ENCODE measurements at regions not wholly inside any gene's neighbourhood (a gene's known extent, or its start where the extent isn't known, plus 50 kb on each side); places are given as distances from the start of the nearest gene placed in this dataset.

DNA sequence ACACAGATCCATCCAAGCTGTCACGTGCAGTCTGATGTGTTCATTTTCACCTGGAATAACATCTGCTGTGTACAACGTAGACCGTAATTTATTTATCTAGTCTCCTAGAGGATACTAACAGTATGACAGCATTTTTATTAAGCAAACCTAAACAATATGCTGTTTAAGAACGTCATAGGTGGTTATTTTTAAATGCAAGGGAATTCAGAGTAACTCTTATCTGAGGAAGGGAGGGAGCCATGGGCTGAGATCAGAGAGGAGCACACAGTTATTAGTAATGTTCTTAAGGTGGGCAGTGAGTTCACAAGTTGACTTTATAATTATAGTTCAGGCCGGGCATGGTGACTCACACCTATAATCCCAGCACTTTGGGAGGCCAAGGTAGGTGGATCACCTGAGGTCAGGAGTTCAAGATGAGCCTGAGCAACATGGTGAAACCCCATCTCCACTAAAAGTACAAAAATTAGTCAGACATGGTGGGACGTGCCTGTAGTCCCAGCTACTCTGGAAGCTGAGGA is 193.6 kb downstream of the UACA start:
- no peak for TF ChIP-seq CTCF (IDR thresholded peaks at IDR 0.05; ENCODE audit: poor library complexity, severe bottlenecking)
- TF ChIP-seq REST (IDR thresholded peaks at IDR 0.05; ENCODE audit: borderline replicate concordance) = no peak
- TF ChIP-seq POLR2AphosphoS5 (IDR thresholded peaks at IDR 0.05) = no peak
- no peak for TF ChIP-seq EP300 (conservative IDR thresholded peaks at IDR 0.05; ENCODE audit: poor library complexity, severe bottlenecking)
- no peak for TF ChIP-seq TAF1 (IDR thresholded peaks at IDR 0.05; ENCODE audit: low read depth)
- no peak for TF ChIP-seq EZH2 (IDR thresholded peaks at IDR 0.05; ENCODE audit: borderline replicate concordance, insufficient read depth, low read length, poor library complexity, severe bottlenecking)
- TF ChIP-seq RAD21 (conservative IDR thresholded peaks at IDR 0.05) = no peak
- TF ChIP-seq SMC3 (conservative IDR thresholded peaks at IDR 0.05; ENCODE audit: poor library complexity) = no peak
- TF ChIP-seq MXI1 (conservative IDR thresholded peaks at IDR 0.05; ENCODE audit: poor library complexity, severe bottlenecking) = no peak

Measured in neural cell (in vitro differentiated cells).